Stimulated activated CD4-positive, alpha-beta T cell treated with anti-CD3 and anti-CD28 coated beads, Interleukin-1b, Interleukin-23, amount 100 ng/mL, for 48 hours (primary cell): ENCODE measurements at regions not wholly inside any gene's neighbourhood (a gene's known extent, or its start where the extent isn't known, plus 50 kb on each side); places are given as distances from the start of the nearest gene placed in this dataset.

Source experiments
- DNase-seq: peaks from one replicate; pipeline ENCODE4 v3.0.0-alpha.2; 2020

DNA sequence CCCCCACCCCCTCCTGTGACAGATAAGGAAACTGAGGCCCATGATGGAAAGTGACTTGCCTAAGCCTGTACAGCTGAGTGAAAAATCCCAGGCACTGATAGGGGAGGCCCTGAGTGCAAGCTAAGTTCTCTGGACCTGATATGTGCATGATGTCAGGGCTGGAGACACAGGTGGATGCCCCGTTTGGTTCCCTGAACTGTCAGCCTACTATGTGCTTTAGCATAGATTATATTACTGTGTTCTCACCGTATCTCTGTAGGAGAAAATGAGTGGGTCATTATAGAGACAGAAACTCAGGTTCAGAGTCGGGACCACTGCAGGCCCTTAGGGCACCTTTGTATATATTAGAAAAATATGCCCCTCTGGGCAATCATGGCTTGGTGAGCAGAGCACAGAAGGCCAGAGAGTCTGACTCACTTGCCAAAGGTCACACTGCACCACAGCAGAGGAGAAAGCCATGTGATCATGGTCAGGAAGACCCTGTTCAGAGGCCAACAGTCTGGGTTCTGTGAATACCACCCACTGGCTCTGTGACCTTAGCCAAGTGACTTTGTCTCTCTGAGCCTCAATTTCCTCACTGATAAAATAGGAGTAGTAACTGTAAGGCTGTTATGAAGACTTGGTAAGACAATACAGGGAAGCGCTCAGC lies 145.8 kb upstream of the WNT4 start:
- DNase-seq, result no peak

DNA sequence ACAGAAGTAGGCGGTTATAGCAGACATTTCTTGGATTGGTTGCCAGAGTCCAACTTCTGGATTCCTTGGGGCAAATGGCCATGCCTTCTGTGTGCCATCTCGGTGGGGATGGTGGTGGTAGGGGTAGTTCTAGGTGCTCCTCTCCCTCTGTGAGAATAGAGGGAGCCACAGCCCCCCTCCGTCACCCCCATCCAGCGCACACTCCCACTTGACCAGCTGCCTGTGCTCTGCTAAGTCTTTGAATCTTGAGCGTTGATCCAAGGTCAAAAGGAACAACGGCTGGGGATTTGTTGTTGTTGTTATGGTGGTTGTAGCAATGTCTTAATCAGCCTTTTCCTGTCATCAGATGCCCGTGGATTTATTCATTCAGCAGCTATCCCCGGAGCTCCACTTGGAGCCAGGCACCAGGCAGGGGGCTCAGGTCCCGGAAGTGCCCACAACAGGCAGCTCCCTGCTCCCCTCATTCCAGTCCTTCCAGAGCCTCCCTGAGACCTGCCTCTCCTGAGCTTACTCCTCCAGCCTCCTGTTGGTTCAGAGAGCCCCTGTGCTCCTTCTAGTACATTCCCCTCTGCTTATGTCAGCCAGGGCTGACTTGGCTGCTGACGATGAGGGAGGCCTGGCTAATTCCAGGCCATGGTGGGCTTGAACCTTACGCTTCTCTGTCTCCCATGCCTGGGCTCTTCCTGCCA lies 146.6 kb upstream of the WNT4 start:
- no peak for DNase-seq

DNA sequence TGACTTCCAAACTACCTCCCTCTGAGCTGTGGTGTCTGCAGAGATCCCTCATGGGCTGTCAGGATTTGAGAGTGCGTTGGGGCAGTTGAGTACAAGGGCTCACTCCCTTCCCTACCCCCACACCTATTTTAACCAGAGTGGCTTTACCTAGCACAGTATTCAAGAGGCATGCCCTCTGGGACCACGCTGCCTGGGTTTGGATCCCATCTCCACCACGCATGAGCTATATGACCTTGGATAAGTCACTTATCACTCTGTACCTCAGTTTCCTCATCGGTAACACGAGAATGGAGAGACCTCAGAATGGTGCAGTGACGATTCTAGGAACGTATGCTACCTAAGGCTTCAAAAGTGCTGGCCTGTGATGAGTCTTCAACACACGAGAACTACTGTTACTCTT lies 147.3 kb upstream of the WNT4 start:
- DNase-seq, result no peak

DNA sequence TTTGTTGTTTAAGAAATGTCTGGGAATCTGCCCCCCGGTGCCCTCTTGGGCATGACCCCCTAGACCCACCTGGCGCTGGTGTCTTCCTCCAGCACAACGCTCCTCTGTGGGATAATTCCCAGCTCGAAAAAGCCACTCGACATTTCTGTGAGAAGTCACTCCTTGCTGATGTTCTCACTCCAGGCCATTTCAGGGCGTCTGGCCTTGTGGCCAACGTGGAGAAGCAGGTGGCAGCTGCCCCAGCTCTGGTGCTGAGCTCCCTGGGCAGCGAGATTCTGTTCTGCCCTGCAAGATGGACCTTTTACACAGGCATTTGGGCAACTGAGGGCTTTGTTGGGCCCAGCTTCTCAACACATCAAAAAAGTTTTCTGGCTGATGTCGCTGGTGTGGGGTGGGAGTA lies 147.7 kb upstream of the WNT4 start:
- no peak for DNase-seq

DNA sequence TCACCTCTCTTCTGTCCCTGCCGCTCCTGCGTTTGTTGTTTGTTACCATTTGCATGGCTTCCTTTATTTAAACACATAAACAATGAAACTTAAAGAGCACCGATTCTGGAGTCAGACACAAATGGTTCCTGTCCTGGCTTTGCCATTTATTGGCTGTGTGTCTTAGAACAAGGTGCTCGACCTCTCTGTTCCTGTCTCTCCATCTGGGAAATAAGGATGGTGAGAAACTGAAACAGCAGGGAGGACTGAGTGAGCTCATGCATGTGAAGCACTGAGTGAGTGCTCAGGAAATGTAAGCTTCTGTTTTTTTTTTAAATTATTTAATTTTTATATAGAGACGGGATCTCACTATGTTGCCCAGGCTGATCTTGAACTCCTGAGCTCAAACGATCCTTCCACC lies 148.2 kb upstream of the WNT4 start:
- no peak for DNase-seq

DNA sequence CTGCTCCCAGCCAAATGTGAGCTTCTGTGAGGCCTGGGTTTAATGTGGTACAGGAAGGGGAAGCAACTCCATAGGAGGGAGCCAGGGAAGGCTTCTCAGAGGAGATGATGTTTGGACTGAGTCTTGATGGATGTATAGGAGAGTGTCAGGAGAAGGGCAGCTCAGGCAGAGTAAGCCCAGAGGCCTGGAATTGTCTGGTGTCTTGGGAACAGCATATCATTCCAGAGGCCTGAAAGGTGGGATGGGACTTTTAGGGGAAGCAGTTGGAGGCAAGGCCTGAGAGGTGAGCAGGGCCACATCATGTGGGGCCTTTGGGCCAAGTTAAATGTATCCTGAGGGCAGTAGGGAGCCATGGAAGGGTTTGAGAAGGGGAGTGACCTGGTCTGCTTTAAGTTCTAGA lies 148.6 kb upstream of the WNT4 start:
- DNase-seq, result no peak

DNA sequence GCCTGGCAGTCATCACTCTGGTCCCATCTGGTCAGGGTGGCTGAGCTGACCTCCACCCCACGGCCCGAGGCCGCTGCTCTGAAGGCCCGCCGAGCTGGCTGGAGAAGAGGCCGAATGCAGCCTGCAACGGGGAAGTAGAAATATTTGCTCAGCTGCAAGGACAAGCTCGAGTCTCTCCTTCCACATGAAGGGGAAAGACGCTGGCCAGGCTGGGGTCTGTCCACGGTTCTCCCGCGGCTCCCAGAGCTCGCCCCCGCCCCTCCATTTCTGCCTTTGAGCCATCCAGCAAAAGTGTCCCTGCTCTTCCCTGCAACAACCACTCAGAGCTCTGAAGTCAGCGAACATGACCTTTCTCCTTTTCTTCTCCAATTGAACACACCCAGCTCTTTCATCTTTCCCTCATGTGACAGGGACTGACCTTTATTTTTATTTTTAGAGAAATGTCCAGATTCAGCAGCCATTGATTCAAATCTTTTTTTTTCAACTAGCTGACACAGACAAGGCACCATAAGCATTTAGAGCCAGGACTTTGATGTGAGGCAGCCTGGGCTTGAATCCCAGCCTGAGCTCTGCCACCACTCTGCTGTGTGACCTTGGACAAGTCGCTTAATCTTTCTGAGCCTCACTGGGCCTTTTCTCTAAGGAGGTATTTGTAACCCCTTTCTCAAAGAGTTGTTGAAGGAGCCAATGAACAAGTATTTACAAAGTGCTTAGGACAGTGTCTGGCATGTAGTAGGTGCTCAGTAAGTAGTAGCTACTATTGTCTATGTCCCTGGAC lies 149.3 kb upstream of the WNT4 start:
- no peak for DNase-seq

DNA sequence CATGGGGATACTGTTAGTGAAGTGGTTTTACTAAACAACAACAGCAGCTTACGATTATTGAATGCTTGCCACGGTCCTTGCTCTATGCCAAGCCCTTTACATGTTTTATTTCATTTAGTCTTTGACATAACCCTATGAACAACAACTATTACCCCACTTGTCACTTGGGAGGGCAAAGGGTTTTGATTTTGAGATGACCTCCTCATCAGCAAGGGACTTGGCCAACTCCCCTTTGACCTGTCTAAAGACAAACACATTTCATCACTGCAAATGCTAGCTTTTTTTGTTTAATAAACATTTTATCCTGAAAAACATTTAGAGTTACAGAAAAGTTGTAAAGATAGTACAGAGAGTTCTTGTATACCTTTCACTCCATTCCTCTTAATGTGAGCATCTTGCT lies 152.5 kb upstream of the WNT4 start:
- no peak for DNase-seq

DNA sequence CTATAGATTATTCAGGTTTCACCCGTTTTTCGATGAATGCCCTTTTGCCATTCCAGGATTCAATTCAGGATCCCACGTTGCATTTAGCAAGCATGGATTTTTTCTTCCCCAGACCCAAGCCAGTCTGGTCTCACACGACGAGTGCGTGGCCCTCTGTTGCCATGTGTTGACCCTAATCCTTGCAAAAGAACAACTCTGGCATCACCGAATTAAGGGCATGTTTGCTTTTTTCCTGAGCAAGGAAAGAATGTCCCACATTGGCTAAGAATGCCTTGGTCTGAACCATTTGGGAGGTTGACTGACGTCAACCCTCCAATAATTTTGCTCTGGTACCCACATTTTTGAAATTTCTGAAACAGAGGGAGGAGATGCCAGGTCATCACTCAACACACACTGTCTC lies 153.0 kb upstream of the WNT4 start:
- DNase-seq, result no peak

DNA sequence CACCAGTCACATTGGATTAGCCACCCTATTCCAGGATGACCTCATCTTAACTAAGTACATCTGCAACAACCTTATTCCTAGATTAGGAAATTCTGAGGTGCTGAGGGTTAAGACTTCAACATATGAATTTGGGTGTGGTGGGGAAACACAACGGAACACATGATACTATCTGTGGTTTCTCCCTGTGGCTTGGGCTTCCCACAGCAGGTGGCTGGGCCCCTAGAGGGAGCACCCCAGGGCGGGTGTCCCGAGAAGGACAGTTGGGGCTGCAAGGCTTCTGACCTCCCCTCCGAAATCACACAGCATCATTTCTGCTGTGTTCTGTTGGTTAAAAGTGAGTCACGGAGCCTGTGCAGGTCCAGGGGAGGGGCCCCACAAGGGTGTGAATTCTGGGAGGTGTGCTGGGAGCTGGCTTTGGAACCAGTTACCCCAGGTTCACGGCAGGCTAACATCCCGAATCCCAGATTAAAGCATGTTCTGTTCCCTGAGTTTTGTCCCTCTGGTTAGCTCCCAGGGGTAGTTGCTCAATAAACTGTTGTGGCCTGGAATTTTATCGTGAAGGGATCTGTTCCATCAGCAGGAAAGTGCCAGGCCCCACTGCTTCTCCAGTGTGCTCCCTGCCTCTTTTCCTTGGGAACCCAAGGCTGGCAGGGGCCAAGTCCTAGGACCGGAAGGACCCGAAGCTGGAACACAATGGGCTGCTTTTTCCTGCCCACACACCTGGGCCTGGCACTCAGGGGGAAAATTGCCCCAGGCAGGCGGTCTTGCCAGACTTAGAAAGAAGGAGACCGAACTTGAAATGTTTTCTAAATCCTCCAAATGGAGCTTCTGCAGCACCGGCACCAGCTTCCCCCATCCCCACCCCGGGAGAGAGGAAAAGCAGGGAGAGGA lies 154.0 kb upstream of the WNT4 start:
- no peak for DNase-seq

DNA sequence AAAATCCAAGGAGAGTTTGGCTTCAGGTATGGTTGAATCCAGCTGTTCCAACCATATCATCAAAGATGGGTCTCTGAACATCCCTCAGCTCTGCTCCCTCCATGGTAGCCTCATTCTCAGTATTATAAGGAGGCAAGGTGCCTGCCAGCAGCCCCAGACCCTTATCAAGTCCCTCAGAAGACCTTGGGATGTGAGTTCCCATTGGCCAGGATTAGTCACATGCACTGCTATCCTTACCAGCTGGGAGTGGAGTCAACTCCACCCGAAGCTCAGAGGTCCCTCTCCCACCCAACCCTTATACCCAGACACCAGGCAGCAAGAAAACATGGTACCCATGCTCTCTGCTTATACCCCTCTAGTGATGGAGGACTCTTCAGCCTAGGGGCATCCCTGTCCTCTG lies 153.7 kb upstream of the ZBTB40 start:
- DNase-seq, result no peak

DNA sequence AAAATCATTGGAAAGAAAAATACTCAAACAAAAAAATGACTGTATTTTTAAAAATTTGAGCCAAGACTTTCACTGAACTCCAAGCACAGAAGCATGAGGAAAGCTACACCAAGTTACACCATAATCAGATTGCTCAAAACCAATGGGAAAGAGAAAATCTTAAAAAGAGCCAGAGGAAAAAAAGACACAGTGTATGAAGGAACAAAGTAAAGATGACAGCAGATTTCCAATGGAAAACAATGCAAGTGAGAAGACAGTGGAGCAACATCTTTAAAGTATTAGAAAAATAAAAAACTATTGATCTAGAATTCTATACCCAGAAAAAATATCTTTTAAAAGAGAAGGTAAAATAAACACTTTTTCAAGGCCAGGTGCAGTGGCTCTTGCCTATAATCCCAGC lies 147.8 kb upstream of the ZBTB40 start:
- DNase-seq, result no peak

DNA sequence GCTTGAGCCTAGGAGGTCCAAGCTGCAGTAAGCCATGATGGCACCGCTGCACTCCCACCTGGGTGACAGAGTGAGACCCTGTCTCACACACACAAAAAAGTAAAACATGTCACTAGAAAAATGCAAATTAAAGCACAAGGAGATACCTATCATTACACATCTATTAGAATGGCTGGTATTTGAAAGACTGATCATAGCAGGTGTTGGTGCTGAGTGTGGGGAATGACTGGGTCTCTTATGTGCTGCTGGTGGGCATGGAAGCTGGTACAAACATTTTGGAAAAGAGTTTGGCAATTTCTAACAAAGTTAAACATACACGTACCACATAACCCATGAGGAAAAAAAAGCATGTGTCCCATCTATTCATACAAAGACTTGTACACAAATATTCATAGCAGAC lies 142.1 kb upstream of the ZBTB40 start:
- no peak for DNase-seq

DNA sequence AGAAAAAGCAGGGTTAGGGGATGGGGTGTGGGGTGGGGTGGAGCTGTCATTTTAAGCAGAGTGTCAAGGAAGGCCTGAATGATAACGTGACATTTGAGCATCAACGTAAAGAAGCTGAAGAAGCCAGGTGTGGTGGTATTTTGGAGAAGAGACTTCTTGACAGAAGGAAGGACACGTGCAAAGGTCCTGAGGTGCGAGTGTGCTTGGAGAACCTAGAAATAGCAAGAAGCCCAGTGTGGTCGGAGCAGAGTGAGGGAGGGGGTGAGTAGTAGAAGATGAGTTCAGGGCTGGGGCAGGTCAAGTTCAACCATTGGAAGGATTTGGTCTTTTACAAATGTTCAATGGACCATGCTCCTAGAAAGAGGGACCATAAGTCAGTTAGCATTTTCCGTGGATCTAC lies 140.2 kb upstream of the ZBTB40 start:
- no peak for DNase-seq

DNA sequence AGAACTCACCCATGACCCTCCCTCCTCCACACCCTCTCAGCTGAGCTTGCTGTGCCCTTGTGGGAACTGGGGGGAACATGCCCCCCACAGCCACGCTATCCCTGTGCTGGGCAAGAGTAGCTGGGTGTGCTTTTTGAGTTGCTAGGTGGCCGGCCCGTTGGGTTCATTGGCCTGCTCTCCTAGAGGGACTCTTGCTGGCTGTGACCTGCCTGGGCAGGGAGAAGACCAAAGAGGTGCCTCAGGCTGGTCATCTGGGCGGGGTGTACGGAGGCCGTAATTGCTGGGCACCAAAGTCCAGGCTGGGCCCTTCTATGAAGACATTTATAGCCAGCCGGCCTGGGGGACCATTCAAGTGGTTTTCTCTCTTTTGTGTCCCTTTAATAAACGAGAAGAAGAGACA lies 138.3 kb upstream of the ZBTB40 start:
- no peak for DNase-seq

DNA sequence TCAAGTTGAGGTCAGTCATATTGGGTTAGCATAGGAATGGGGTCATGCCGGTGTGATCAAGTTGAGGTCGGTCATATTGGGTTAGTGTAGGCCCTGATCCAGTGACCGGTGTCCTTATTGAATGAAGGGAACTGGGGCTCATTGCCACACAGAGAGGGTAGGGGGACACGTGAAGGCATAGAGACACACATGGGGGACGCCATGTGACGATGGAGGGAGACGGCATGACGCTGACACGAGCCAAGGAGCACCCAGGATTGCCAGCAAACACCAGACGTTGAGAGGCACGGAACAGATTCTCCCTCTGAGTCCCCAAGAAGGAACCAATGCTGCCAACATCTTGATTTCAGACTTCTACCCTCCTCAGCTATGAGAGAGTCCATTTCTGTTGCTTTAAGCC lies 136.9 kb upstream of the ZBTB40 start:
- no peak for DNase-seq

DNA sequence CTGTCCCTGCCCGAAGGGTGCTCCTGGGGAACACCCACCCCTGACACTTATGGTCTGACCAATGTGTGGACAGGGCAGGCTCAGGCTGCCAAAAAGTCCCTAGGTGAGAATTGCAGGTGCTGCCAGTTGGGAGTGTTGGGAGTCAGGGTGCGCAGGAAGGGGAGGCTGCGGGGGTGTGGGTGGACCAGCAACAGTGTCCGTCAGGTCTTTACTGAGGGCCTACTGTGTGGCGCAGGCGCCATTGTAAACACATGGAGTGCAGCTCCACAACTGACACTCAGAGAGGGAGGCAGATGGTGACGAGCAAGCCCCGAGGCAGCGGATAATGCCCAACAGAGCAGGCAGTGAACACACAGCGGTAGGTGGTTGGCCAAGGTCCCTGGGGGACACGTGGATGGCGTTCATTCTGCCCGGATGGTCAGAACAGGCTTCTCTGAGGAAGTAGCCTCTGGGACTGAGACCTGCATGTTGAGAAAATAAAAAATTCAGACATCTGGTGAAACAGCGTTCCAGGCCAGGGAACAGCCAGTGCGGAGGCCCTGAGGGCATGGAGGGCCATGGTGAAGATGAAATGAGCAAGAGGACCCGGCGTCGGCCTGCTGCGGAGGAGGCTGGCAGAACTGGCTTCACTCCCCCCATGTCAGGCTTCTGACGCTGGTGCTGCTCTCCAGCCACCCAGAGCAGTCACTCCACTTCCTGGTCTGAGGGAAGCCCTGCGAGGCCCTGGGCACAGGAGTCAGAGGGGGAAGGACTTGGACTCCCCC lies 136.2 kb upstream of the ZBTB40 start:
- no peak for DNase-seq

DNA sequence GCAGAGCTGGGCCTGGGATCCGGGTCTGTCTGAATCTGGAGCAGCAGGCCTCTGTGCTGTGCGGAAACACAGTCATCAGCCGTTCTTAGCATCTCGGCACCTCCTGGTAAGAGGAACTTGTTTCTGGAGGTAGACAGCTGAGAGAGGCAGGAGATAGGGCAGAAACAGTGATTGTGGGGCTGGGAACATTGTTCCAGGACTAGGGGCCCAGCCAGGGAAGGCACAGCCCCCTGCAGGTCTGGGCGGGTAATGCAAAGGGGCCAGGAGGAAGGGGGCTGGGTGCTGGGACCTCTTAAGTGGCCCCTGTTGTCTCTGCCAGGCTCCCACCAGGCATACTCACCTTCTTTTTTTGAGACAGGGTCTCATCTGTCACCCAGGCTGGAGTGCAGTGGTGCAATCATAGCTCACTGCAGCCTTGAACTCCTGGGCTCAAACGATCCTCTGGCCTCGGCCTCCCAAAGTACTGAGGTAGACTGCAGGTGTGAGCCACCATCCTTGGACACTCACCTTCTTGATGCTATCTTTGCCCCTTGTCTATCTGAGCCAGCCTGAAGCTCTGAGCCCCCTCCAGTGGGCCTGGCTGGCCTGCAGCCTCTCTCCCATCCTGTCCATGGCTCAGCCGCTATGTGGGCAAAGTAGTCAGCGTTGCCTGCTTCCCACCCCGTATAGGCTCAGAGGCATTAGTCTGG lies 134.3 kb upstream of the ZBTB40 start:
- DNase-seq, result no peak

DNA sequence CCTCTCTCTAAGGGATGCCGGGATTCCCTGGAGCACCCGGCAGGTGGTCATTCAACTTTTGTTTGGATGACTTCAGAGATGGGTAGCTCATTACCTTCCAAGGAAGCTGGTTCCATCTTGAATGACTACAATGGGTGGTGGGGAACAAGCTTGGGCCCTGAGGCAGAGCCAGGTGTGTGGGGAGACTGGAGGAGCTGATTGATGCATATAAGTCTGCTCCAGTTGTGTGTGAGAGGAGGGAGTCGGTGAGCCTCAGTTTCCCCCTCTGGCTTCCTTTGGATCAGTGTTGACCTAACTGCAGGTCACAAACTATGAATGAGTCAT lies 133.8 kb upstream of the ZBTB40 start:
- no peak for DNase-seq

DNA sequence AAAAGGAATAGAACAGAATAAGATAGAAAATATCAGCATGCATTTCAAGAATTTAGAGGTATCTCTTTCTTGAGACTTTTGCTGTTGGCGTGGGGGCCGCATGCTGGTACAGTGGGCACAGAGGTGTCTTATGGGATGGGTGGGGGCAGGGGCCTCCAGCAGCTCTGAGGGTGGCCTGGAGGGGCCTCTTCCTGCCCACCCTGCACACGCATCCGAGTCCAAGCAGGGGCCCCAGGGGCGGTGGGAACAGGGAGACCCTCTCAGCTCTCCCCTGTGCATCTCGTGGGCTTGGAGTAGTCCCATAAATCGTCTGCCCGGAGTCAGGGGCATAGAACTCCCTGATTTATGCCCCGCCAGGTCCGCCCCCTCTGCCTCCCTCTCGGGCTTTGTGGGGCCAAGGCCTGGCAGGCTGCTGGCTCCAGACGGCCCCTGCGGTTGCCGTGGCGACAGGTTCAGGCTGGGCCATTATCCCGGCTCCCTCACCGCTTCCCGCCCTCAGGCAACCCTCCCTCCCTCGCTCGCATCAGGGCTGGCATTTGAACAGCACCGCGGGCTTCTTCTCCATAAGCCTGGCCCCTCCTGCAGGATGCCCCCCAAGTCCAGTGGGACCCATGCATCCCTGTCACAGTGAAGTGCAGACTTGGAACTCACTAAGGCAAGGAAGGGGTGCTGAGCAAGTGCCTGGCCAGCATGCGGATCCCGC lies 133.2 kb upstream of the ZBTB40 start:
- DNase-seq, result no peak

DNA sequence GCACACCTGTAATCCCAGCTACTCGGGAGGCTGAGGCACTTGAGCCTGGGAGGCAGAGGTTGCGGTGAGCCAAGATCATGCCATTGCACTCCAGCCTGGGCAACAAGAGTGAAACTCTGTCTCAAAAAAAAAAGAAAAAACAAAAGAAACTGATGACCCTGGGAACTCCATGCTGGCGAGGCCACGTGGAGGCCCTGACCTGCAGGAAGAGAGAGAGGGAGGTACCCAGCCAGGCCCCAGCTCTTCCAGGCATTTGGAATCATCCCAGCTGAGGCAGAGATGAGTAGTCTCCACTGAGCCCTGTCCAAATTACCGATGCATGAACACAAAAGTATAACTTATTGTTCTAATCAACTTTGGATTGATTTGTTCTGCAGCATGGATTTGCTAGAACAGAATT lies 132.0 kb upstream of the ZBTB40 start:
- no peak for DNase-seq
